ENCODE measurements at regions not wholly inside any gene's neighbourhood (a gene's known extent, or its start where the extent isn't known, plus 50 kb on each side); places are given as distances from the start of the nearest gene placed in this dataset.

- Mint-ChIP-seq H3K4me3 (no peak overlapping the region), H3K4me1 (peaks cover 0 to 1% of the 10 kb centered on the region in 2 donors)
Observed at GRCh38 chr22:47681411-47682165, 919.1 kb downstream of the TBC1D22A start.

GRCh38 chr22:47678636-47679287, 916.3 kb downstream of the TBC1D22A start:
- no peak overlapping the region for H3K27ac Mint-ChIP-seq
- ATAC-seq (replicated peaks) (no peak), DNase-seq (no peak)
- H3K36me3 Mint-ChIP-seq: no peaks in the 10 kb centered on the region
- peaks cover 0 to 3% of the 10 kb centered on the region in 2 donors for H3K4me1 Mint-ChIP-seq
- no peak overlapping the region for H3K4me3 Mint-ChIP-seq
- H3K9me3 Mint-ChIP-seq: peaks cover 4 to 11% of the 10 kb centered on the region in 2 donors
- H3K27me3 Mint-ChIP-seq: peaks cover 7% of the 10 kb centered on the region in 2 donors

More at GRCh38 chr22:47681411-47682165, 919.1 kb downstream of the TBC1D22A start:
- no peaks in the 10 kb centered on the region for H3K36me3 Mint-ChIP-seq
- H3K27ac Mint-ChIP-seq: no peak overlapping the region
- DNase-seq: no peak
- H3K9me3 Mint-ChIP-seq: peaks cover 7 to 16% of the 10 kb centered on the region in 2 donors
- peaks cover 11% of the 10 kb centered on the region in 2 donors for H3K27me3 Mint-ChIP-seq
- no peak for ATAC-seq (replicated peaks)

- ATAC-seq (replicated peaks) (no peak), DNase-seq (no peak)
- no peak overlapping the region for H3K27ac Mint-ChIP-seq
- H3K4me3 Mint-ChIP-seq: no peak overlapping the region
- H3K4me1 Mint-ChIP-seq: peaks cover 0 to 3% of the 10 kb centered on the region in 2 donors
- peaks cover 8 to 11% of the 10 kb centered on the region in 2 donors for H3K27me3 Mint-ChIP-seq
- no peaks in the 10 kb centered on the region for H3K36me3 Mint-ChIP-seq
- peaks cover 2 to 4% of the 10 kb centered on the region in 2 donors for H3K9me3 Mint-ChIP-seq
Observed at GRCh38 chr22:47678048-47678447, 915.6 kb downstream of the TBC1D22A start.

GRCh38 chr22:47676685-47677084, 914.2 kb downstream of the TBC1D22A start:
- Mint-ChIP-seq H3K4me1 (peaks cover 0 to 3% of the 10 kb centered on the region in 2 donors), H3K36me3 (no peaks in the 10 kb centered on the region), H3K9me3 (peaks cover 2 to 4% of the 10 kb centered on the region in 2 donors), H3K27me3 (peaks cover 8 to 15% of the 10 kb centered on the region in 2 donors), H3K27ac (no peak overlapping the region), H3K4me3 (no peak overlapping the region)
- ATAC-seq (replicated peaks) (no peak), DNase-seq (no peak)

GRCh38 chr22:47674600-47674999, 912.1 kb downstream of the TBC1D22A start:
- Mint-ChIP-seq H3K36me3 (peaks cover 0 to under 1% of the 10 kb centered on the region in 2 donors), H3K27ac (no peak overlapping the region), H3K27me3 (peaks cover 5 to 11% of the 10 kb centered on the region in 2 donors), H3K4me1 (peaks cover 0 to 1% of the 10 kb centered on the region in 2 donors), H3K4me3 (no peak overlapping the region), H3K9me3 (peaks cover 3 to 8% of the 10 kb centered on the region in 2 donors)
- DNase-seq (no peak), ATAC-seq (replicated peaks) (no peak)

GRCh38 chr22:47673557-47673956, 911.1 kb downstream of the TBC1D22A start:
- peaks cover 4 to 11% of the 10 kb centered on the region in 2 donors for H3K9me3 Mint-ChIP-seq
- H3K27ac Mint-ChIP-seq: no peak overlapping the region
- H3K36me3 Mint-ChIP-seq: peaks cover 0 to 4% of the 10 kb centered on the region in 2 donors
- ATAC-seq (replicated peaks) (no peak), DNase-seq (no peak)
- H3K4me1 Mint-ChIP-seq: peaks cover 0 to 1% of the 10 kb centered on the region in 2 donors
- no peak overlapping the region for H3K4me3 Mint-ChIP-seq
- peaks cover 3 to 9% of the 10 kb centered on the region in 2 donors for H3K27me3 Mint-ChIP-seq

GRCh38 chr22:47672526-47672925, 910.1 kb downstream of the TBC1D22A start:
- Mint-ChIP-seq H3K4me1 (peaks cover 0 to 1% of the 10 kb centered on the region in 2 donors), H3K9me3 (peaks cover 4 to 11% of the 10 kb centered on the region in 2 donors), H3K27me3 (peaks cover 8 to 9% of the 10 kb centered on the region in 2 donors), H3K4me3 (no peak overlapping the region), H3K27ac (no peak overlapping the region), H3K36me3 (peaks cover 0 to 4% of the 10 kb centered on the region in 2 donors)
- DNase-seq (no peak), ATAC-seq (replicated peaks) (no peak)

- Mint-ChIP-seq H3K27ac (no peak overlapping the region), H3K9me3 (peaks cover 7 to 10% of the 10 kb centered on the region in 2 donors), H3K27me3 (peaks cover 0 to 10% of the 10 kb centered on the region in 2 donors), H3K4me3 (no peak overlapping the region), H3K36me3 (peaks cover 0 to 6% of the 10 kb centered on the region in 2 donors), H3K4me1 (no peaks in the 10 kb centered on the region)
- DNase-seq: no peak
- no peak for ATAC-seq (replicated peaks)
Observed at GRCh38 chr22:47665151-47665550, 902.7 kb downstream of the TBC1D22A start.

GRCh38 chr22:47663615-47664605, 901.5 kb downstream of the TBC1D22A start:
- no peak overlapping the region for H3K4me3 Mint-ChIP-seq
- no peak for ATAC-seq (replicated peaks)
- peaks cover 3 to 4% of the 10 kb centered on the region in 2 donors for H3K9me3 Mint-ChIP-seq
- peaks cover 0 to 2% of the 10 kb centered on the region in 2 donors for H3K36me3 Mint-ChIP-seq
- peaks cover 0 to 10% of the 10 kb centered on the region in 2 donors for H3K27me3 Mint-ChIP-seq
- no peaks in the 10 kb centered on the region for H3K4me1 Mint-ChIP-seq
- no peak overlapping the region for H3K27ac Mint-ChIP-seq
- no peak for DNase-seq

GRCh38 chr22:47659467-47660223, 897.2 kb downstream of the TBC1D22A start:
- no peak overlapping the region for H3K4me3 Mint-ChIP-seq
- H3K27me3 Mint-ChIP-seq: no peaks in the 10 kb centered on the region
- no peaks in the 10 kb centered on the region for H3K4me1 Mint-ChIP-seq
- DNase-seq (no peak), ATAC-seq (replicated peaks) (no peak)
- H3K27ac Mint-ChIP-seq: no peak overlapping the region
- peaks cover 3 to 6% of the 10 kb centered on the region in 2 donors for H3K9me3 Mint-ChIP-seq
- peaks cover 0 to 2% of the 10 kb centered on the region in 2 donors for H3K36me3 Mint-ChIP-seq

- no peak for DNase-seq
- no peaks in the 10 kb centered on the region for H3K27me3 Mint-ChIP-seq
- no peaks in the 10 kb centered on the region for H3K4me1 Mint-ChIP-seq
- H3K4me3 Mint-ChIP-seq: no peak overlapping the region
- no peak for ATAC-seq (replicated peaks)
- H3K27ac Mint-ChIP-seq: no peak overlapping the region
- H3K36me3 Mint-ChIP-seq: no peaks in the 10 kb centered on the region
- H3K9me3 Mint-ChIP-seq: peaks cover 4% of the 10 kb centered on the region in 2 donors
Observed at GRCh38 chr22:47658182-47658581, 895.7 kb downstream of the TBC1D22A start.

GRCh38 chr22:47657224-47657623, 894.8 kb downstream of the TBC1D22A start:
- H3K36me3 Mint-ChIP-seq: no peaks in the 10 kb centered on the region
- no peak for ATAC-seq (replicated peaks)
- peaks cover 4% of the 10 kb centered on the region in 2 donors for H3K9me3 Mint-ChIP-seq
- H3K27ac Mint-ChIP-seq: no peak overlapping the region
- DNase-seq: no peak
- H3K4me1 Mint-ChIP-seq: no peaks in the 10 kb centered on the region
- H3K4me3 Mint-ChIP-seq: no peak overlapping the region
- no peaks in the 10 kb centered on the region for H3K27me3 Mint-ChIP-seq

GRCh38 chr22:47656806-47657205, 894.4 kb downstream of the TBC1D22A start:
- Mint-ChIP-seq H3K27me3 (no peaks in the 10 kb centered on the region), H3K4me3 (no peak overlapping the region), H3K4me1 (no peaks in the 10 kb centered on the region), H3K27ac (no peak overlapping the region), H3K36me3 (no peaks in the 10 kb centered on the region), H3K9me3 (peaks cover 4% of the 10 kb centered on the region in 2 donors)
- no peak for ATAC-seq (replicated peaks)
- no peak for DNase-seq
